AG04450 (cell line): ENCODE measurements at regions not wholly inside any gene's neighbourhood (a gene's known extent, or its start where the extent isn't known, plus 50 kb on each side); places are given as distances from the start of the nearest gene placed in this dataset.

Experiments used
- CTCF ChIA-PET: fragments of 300-600, 350-600 bp; formaldehyde crosslinking; extraction: SDS; loops from one replicate; lab custom pipeline; 2022; ENCODE audit warnings: antibody characterized with exemption, inconsistent platforms; lab: Charles Lee
- POLR2A ChIA-PET: fragments of 350-600 bp; formaldehyde crosslinking; extraction: SDS; loops from one replicate; lab custom pipeline; 2021; ENCODE audit warnings: antibody characterized with exemption, inconsistent platforms; lab: Yijun Ruan, JAX
- DNase-seq: peaks from one replicate; pipeline ENCODE4 v3.0.0-alpha.2; 2011; ENCODE audit warnings: low read depth, low spot score
- H3K27ac ChIP-seq: one replicate; pipeline ENCODE4 v1.5.1; 2012; ENCODE audit warnings: low read depth, low read length, control low read depth
- H3K27me3 ChIP-seq: one replicate; pipeline ENCODE4 v1.6.0; 2012; ENCODE audit warnings: low read length; ENCODE audit not compliant: control insufficient read depth, insufficient read depth
- H3K4me3 ChIP-seq: 2 replicates; pipeline ENCODE4 v1.5.1; 2011; ENCODE audit warnings: mild to moderate bottlenecking, low read depth, low read length, control low read depth
- H3K9me3 ChIP-seq: 2 replicates; pipeline ENCODE4 v1.5.1; 2012; ENCODE audit warnings: low read length; ENCODE audit not compliant: control insufficient read depth, insufficient read depth
- CTCF ChIP-seq: IDR thresholded peaks from 2 replicates; pipeline ENCODE4 v1.5.1; 2011; ENCODE audit warnings: low read depth, low read length, control low read depth, inconsistent platforms

GRCh38 chr1:67540025-67540732 lies 110.0 kb upstream of the SERBP1 start:
- ChIA-PET POLR2A (interaction anchor here (0.7 to 2.0 kb wide), 2 partner anchors 142 to 145 kb away, joined by 3 to 5 read pairs; partner anchors contain the start of gene GADD45A), CTCF (interaction anchor here (0.8 to 11.3 kb wide), 3 partner anchors 22 to 217 kb away, joined by 4 to 456 read pairs (median 18); no protein-coding TSS in a partner anchor)
- Histone ChIP-seq H3K27ac (no peak overlapping the region), H3K9me3 (no peaks in the 10 kb centered on the region), H3K27me3 (no peaks in the 10 kb centered on the region), H3K4me3 (no peak overlapping the region)
- no peak for DNase-seq
- TF ChIP-seq CTCF: no peak

- POLR2A ChIA-PET: interaction anchor here (0.7 to 2.0 kb wide), 2 partner anchors 142 to 144 kb away, joined by 3 to 5 read pairs (median 4); partner anchors contain the start of gene GADD45A
- no peaks in the 10 kb centered on the region for H3K9me3 ChIP-seq
- CTCF ChIA-PET: interaction anchor here (0.8 to 11.3 kb wide), 3 partner anchors 21 to 216 kb away, joined by 4 to 456 read pairs (median 18); no protein-coding TSS in a partner anchor
- TF ChIP-seq CTCF: no peak
- no peaks in the 10 kb centered on the region for H3K27me3 ChIP-seq
- no peak overlapping the region for H3K27ac ChIP-seq
- H3K4me3 ChIP-seq: no peak overlapping the region
- no peak for DNase-seq
These were observed 110.5 kb upstream of the SERBP1 start for GRCh38 chr1:67540733-67541125.

GRCh38 chr1:67542747-67543146 lies 112.5 kb upstream of the SERBP1 start:
- no peak for TF ChIP-seq CTCF
- no peaks in the 10 kb centered on the region for H3K27me3 ChIP-seq
- H3K9me3 ChIP-seq: no peaks in the 10 kb centered on the region
- DNase-seq: no peak
- H3K27ac ChIP-seq: no peak overlapping the region
- ChIA-PET CTCF (interaction anchor here (0.7 kb wide), 1 partner anchor 250 kb away, joined by 3 read pairs; no protein-coding TSS in a partner anchor), POLR2A (no interaction called here)
- H3K4me3 ChIP-seq: no peak overlapping the region

GRCh38 chr1:67544921-67545320 lies 114.7 kb upstream of the SERBP1 start:
- H3K27me3 ChIP-seq: no peaks in the 10 kb centered on the region
- no peak for TF ChIP-seq CTCF
- no peaks in the 10 kb centered on the region for H3K9me3 ChIP-seq
- no peak for DNase-seq
- CTCF ChIA-PET: interaction anchor here (0.6 to 2.7 kb wide), 6 partner anchors 10 to 1011 kb away, joined by 4 to 17 read pairs (median 6); no protein-coding TSS in a partner anchor
- POLR2A ChIA-PET: no interaction called here
- no peak overlapping the region for H3K4me3 ChIP-seq
- H3K27ac ChIP-seq: no peak overlapping the region

- POLR2A ChIA-PET: no interaction called here
These were observed 115.2 kb upstream of the SERBP1 start for GRCh38 chr1:67545364-67545763.

More at GRCh38 chr1:67545364-67545763, 115.2 kb upstream of the SERBP1 start:
- no peaks in the 10 kb centered on the region for H3K9me3 ChIP-seq
- no peak for TF ChIP-seq CTCF
- CTCF ChIA-PET: interaction anchor here (0.6 to 2.7 kb wide), 5 partner anchors 10 to 1012 kb away, joined by 4 to 17 read pairs (median 7); no protein-coding TSS in a partner anchor
- H3K27ac ChIP-seq: no peak overlapping the region
- H3K27me3 ChIP-seq: no peaks in the 10 kb centered on the region
- H3K4me3 ChIP-seq: no peak overlapping the region
- no peak for DNase-seq
